ENCODE measurements at regions not wholly inside any gene's neighbourhood (a gene's known extent, or its start where the extent isn't known, plus 50 kb on each side); places are given as distances from the start of the nearest gene placed in this dataset.

DNA sequence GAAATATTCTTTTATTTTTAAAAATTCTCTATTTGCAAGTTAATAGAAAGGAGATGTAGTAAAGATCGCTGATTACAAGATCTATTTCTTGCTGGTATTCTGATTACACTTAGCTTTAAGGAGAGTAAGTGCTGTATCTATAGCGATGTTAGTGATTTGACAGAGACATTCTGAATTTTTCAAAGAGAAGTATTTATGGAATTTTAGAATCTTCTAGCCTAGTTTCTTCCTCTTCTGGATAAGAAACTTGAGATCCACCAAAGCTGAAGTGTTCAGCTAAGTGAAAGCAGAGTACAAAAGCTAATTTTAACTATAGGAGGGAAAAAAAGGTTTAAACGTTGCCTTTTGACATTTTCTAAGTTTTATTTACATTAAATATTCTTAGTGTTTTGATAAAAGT is 72.1 kb upstream of the RARB start:
- TF ChIP-seq, protein P1, sequence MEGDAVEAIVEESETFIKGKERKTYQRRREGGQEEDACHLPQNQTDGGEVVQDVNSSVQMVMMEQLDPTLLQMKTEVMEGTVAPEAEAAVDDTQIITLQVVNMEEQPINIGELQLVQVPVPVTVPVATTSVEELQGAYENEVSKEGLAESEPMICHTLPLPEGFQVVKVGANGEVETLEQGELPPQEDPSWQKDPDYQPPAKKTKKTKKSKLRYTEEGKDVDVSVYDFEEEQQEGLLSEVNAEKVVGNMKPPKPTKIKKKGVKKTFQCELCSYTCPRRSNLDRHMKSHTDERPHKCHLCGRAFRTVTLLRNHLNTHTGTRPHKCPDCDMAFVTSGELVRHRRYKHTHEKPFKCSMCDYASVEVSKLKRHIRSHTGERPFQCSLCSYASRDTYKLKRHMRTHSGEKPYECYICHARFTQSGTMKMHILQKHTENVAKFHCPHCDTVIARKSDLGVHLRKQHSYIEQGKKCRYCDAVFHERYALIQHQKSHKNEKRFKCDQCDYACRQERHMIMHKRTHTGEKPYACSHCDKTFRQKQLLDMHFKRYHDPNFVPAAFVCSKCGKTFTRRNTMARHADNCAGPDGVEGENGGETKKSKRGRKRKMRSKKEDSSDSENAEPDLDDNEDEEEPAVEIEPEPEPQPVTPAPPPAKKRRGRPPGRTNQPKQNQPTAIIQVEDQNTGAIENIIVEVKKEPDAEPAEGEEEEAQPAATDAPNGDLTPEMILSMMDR (conservative IDR thresholded peaks at IDR 0.05), result no peak
- TF ChIP-seq ZFX (IDR thresholded peaks at IDR 0.05), result no peak

Data from C4-2B (cell line).